Brain microvascular endothelial cell (primary cell): ENCODE measurements at regions not wholly inside any gene's neighbourhood (a gene's known extent, or its start where the extent isn't known, plus 50 kb on each side); places are given as distances from the start of the nearest gene placed in this dataset.

ENCODE experiments used
- DNase-seq: peaks from one replicate; pipeline ENCODE4 v3.0.0-alpha.2; 2020
- H3K27ac ChIP-seq: fragments of 250-450 bp; sonication (Bioruptor Pico); 2 replicates; pipeline ENCODE4 v1.5.1; 2020; ENCODE audit warnings: mild to moderate bottlenecking, moderate library complexity
- H3K27me3 ChIP-seq: fragments of 250-450 bp; sonication (Bioruptor Pico); replicated peaks from 2 replicates; pipeline ENCODE4 v1.5.1; 2020; ENCODE audit warnings: mild to moderate bottlenecking
- H3K36me3 ChIP-seq: fragments of 250-450 bp; sonication (Bioruptor Pico); replicated peaks from 2 replicates; pipeline ENCODE4 v1.5.1; 2020; ENCODE audit warnings: mild to moderate bottlenecking
- H3K4me3 ChIP-seq: 2 replicates; pipeline ENCODE4 v1.5.1; 2011; ENCODE audit warnings: low read depth, mild to moderate bottlenecking, control low read depth, low read length, moderate library complexity
- CTCF ChIP-seq: IDR thresholded peaks from 2 replicates; pipeline ENCODE4 v1.5.1; 2011; ENCODE audit warnings: low read depth, mild to moderate bottlenecking, moderate library complexity, low read length, control low read depth, inconsistent platforms; ENCODE audit errors: missing control alignments
- in situ Hi-C: cut with HindIII; loops from 2 replicates; pipeline ENCODE4 v1.10.0; 2017; ENCODE audit warnings: low sequenced_read_pairs, low pct_ligation_motif_present

- TF ChIP-seq CTCF = no peak
- in situ Hi-C loops = no loop called here
- Histone ChIP-seq H3K36me3 (no peaks in the 10 kb centered on the region), H3K27me3 (no peaks in the 10 kb centered on the region), H3K27ac (no peak overlapping the region), H3K4me3 (no peak overlapping the region)
- DNase-seq = no peak
Observed at GRCh38 chr18:29653671-29654215, 1388.8 kb downstream of the DSC3 start.

GRCh38 chr18:29652797-29653196, 1389.7 kb downstream of the DSC3 start:
- TF ChIP-seq CTCF = no peak
- H3K36me3 ChIP-seq = no peaks in the 10 kb centered on the region
- in situ Hi-C loops = no loop called here

GRCh38 chr18:29651122-29651680, 1391.3 kb downstream of the DSC3 start:
- in situ Hi-C loops = no loop called here
- DNase-seq = no peak
- no peak for TF ChIP-seq CTCF
- H3K4me3 ChIP-seq = no peak overlapping the region
- H3K36me3 ChIP-seq = no peaks in the 10 kb centered on the region
- H3K27ac ChIP-seq = no peak overlapping the region
- no peaks in the 10 kb centered on the region for H3K27me3 ChIP-seq

More at GRCh38 chr18:29652797-29653196, 1389.7 kb downstream of the DSC3 start:
- Histone ChIP-seq H3K27ac (no peak overlapping the region), H3K4me3 (no peak overlapping the region), H3K27me3 (no peaks in the 10 kb centered on the region)
- no peak for DNase-seq

- no peak overlapping the region for H3K27ac ChIP-seq
- no peak overlapping the region for H3K4me3 ChIP-seq
- TF ChIP-seq CTCF = no peak
- in situ Hi-C loops = no loop called here
- no peaks in the 10 kb centered on the region for H3K36me3 ChIP-seq
- DNase-seq = no peak
- no peaks in the 10 kb centered on the region for H3K27me3 ChIP-seq
Observed at GRCh38 chr18:29648891-29649290, 1393.7 kb downstream of the DSC3 start.

GRCh38 chr18:29647700-29648099, 1394.8 kb downstream of the DSC3 start:
- H3K27me3 ChIP-seq = no peaks in the 10 kb centered on the region
- H3K4me3 ChIP-seq = no peak overlapping the region
- H3K27ac ChIP-seq = no peak overlapping the region
- in situ Hi-C loops = no loop called here
- DNase-seq = no peak
- TF ChIP-seq CTCF = no peak
- no peaks in the 10 kb centered on the region for H3K36me3 ChIP-seq

GRCh38 chr18:29644276-29644675, 1398.3 kb downstream of the DSC3 start:
- DNase-seq = no peak
- TF ChIP-seq CTCF = no peak
- in situ Hi-C loops = no loop called here
- no peak overlapping the region for H3K4me3 ChIP-seq
- no peak overlapping the region for H3K27ac ChIP-seq
- no peaks in the 10 kb centered on the region for H3K27me3 ChIP-seq
- H3K36me3 ChIP-seq = no peaks in the 10 kb centered on the region
